HG02943 (cell line): ENCODE measurements at regions not wholly inside any gene's neighbourhood (a gene's known extent, or its start where the extent isn't known, plus 50 kb on each side); places are given as distances from the start of the nearest gene placed in this dataset.

ENCODE experiments used
- ATAC-seq: cut with Tn5 transposase; IDR thresholded peaks from one replicate; pipeline ENCODE4 v1.9.1; 2021; ENCODE audit warnings: mild to moderate bottlenecking, low read depth, moderate library complexity; ENCODE audit not compliant: unreplicated experiment

DNA sequence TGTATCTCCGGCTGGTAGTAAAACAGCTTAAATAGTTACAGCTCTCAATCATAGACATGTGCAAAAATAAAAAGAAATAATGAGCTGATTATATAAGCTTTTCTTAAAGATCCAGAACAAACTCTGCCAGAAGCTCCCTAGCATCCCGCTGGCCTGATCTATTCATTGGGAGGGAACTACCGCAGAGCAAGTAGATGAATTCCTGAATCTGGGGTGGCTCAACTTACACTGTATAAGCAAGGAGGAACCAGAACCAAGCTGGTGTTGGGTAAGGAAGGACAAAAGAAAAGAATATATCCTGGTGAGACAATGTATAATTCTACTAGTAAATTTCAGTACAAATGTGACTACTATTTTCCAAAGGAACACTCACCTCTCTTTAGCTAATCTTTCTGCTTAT lies 1122.2 kb downstream of the OLFM4 start:
- no peak for ATAC-seq

DNA sequence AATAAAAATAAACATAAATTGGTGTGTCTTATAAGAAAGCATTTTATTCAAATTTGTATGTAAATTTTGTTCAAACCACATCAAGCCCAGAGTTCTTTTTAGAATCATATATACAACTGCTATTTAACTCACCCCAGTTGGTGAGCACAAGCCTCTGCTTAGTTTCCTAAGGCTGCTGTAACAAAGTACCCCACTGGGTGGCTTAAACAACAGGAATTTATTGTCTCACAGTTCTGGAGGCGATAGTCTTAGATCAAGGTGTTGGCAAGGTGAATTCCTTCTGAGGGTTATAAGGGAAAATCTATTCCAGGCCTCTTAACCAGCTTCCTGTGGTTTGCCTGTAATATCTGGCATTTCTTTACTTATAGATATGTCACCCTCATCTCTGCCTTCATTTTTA lies 1133.5 kb downstream of the OLFM4 start:
- no peak for ATAC-seq

DNA sequence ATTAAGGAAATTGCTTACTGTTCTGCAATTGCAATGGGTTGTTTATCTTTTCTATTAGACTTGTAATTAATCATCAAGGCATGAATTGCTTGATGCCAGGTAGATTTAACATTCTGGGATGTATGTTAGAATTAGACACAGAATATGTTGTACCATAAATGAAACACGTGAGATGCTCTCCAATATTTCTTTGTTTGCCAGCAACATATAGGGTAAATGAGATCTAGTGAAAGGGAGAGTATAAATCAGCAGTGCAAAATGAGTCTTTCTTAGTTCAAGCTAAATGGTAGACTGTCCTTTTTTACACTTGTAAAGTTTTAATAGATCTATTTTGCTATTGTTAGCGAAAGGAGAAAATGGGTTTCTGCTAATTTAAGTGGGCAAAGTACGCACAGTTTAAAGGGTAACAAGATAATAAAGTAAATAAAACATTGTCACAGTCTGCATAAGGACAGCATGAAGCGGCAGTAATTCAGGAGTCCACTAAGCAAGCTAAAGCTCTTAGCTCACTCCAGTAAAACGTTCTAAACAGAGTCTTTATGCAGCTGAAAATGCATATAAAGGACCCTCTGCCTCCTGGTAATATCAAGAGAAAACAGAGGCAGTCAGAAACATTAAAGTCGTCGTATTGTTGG lies 1137.1 kb downstream of the OLFM4 start:
- no peak for ATAC-seq

DNA sequence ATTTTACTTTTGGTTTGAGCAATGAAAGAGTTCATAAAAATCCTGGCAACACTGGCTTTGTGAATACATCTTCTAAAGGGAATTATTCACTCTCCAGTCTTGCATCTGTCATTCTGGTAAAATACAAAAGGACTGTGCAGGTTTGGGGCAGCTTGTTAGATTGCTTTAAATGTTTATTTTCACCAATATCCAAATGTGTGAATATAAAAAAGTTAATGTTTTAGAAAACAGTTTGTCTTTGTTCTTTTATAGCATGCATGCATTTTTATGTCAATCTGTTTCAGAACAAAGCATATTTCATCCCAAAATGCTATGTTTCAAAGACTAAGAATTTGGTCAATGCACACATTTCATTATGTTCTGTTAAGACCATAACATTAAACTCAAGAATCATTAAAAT lies 1145.4 kb downstream of the OLFM4 start:
- ATAC-seq: no peak

DNA sequence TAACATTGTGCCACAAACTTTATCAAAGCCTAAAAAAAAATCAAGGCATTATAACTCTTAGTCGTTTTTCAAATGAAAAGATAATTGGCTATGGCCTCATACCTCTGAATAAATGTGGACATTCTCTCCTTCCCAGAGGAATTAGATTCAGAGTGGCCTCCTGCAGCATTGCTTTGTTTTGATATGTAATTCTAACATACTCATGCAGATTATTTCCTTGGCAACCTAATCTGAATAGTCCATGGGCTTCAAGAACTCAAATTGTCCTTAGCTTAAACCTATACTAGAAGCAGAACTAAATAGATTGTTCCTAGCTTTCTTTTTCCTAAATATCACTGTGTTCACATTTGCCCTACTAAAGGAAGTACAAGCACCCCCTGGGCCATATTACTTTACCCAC lies 1146.9 kb downstream of the OLFM4 start:
- ATAC-seq: no peak

DNA sequence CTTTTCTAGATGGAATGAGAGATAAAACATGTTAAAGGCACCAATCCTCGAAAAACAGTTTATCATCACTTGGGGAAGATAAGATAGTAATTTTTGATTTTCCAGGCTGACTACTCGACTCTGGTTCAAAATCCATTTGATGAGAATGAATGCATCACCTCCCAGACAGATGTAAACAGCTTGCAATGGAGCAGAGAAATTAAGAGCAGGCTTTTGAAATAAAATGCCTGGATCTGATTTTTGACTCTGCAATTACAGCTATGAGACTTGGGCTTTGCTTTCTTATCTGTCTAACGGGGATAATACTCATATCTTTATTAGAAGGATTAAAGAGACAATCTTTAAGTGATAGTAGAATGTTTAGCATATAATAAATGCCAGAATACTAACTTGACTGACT lies 1148.9 kb downstream of the OLFM4 start:
- no peak for ATAC-seq

DNA sequence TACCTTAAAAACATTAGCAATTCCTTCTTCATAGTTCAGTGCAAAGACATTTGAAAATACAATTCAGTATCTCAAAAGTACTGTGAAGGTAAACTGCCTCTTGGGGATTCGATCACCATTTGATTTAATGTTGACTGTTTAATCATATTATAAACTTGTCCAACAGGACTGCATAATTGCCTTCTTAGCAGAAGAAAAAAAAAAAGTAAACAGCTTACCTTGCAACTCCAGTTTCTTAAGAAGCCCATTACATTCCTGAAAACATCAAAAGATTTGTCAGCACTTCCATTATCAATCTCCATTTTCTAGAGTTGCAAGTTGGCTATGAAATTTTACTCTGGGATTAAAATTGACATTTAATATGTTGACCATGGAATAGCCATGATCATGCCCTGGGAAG lies 1154.6 kb downstream of the OLFM4 start:
- ATAC-seq: no peak

DNA sequence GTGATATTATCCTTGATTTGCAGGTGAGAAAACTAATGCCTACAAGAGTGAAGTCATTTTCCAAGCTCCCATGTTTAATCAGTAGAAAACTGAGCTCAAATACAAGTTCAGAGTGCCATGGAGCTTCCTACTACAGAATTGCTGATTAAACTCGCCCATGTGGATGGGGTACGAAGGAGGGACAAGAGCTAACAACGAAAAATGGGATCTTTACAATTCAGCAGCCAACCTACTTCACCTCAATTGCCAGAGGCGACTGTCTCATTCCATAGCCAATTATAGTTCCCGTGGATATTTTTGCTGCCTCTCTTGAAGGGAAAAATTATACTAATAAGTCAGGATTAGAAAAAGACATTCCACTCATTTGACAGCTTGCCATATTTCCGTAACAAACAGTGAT lies 1155.1 kb downstream of the OLFM4 start:
- ATAC-seq: no peak

DNA sequence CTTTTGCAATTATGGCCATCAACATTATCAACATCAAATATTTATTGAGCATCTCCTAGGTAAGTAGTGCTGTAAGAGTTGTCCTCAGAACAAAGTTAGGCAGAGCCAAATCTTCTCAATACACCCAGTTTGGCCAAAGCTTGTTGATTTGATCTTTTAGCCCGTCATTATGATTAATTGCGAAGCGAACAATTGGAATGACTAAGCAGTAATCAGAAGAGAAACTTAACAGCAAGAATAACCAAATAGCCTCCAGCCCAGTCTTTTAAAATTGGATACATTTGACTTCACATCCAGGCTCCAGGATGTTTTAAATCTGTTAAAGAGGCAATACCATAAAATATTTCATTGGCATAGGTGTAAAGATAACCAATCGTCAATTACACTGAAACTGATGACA lies 1156.0 kb downstream of the OLFM4 start:
- ATAC-seq: no peak

DNA sequence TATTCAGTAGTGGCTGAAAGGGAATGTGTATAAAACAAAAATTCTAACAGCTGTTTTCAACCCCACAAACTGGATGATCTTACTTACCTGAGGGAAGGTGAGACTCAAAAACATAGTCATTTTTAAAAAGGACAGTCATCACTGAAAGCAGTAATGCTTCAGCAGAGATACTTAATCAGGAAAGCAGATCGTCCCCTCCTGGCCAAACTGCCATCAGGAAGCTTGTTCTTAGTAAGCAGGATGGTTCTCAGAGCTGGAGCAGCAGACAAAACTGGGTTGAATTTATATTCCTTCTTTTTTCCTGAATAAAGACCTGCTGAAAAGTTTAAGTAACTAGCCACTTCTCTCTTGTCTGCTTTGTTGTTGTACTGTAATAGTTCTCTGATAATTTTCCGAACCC lies 1156.5 kb downstream of the OLFM4 start:
- no peak for ATAC-seq

DNA sequence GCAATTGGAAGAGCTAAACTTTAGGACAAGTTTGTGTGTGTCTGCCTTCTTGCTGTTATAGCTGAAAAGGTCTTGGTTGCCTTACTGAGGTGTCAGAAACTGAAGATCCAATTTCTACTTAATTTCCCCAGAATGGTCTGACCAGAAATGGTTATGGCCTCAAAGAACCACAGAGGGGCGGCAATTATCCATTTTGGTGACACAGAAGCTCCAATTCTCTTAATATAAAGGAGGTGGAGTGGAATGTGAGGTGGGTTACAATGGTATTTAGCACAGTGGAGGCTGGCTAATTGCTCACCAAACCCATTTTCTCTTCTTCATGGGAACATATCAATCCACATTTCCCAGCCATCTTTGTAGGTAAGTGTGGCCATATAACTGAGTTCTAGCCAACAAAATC lies 1157.2 kb downstream of the OLFM4 start:
- ATAC-seq: no peak

DNA sequence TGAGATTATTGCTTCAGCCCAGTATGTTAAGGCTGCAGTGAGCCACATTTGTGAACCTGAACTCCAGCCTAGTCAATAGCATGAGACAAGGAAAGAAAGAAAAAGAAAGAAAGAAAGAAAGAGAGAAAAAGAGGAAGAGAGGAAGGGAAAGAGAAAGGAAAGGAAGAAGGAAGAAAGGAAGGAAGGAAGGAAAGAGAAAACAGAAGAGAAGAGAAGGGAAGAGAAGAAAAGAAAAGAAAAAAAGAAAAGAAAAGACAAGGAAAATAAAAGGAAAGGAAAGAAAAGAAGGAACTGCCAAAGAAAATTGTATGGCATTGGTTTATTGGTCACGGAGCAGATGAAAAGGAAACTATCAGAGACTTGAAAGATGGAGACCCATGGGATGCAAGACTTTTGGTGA lies 1158.8 kb downstream of the OLFM4 start:
- no peak for ATAC-seq

DNA sequence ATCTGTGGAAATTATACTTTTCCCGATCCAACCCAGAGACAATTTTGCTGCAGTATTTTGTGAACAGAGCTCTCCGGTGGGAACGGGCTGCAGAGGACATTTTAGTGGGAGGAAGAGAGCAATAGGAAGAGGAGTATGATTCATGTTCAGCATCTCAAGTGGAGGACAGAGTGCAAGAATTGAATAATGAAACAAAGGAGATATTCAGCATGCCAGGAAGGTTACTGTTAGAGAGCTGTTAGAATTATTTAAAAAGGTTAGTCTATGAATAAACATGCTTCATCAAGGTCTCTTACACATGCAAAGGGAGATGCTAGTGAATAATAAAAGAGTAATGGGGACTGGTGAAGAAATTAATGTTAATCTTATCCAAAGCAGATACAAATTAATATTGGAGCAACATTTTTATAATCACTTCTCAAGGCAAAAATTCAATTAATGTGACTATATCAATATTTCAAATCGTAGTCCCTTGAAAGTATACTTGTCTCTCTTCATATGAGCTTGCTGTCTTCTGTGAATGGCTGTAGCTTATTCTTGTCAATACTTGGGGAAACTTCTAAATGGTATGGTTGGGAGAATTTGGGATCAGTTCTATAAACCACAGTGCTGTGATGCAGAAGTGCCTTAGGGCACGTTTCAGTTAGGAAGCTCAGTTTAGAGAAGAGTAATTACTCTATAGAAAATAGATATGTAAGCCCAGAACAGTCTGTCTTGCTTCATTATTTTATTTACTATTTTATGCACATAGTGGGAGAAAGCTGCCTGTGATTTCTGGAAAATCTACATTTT lies 1165.8 kb downstream of the OLFM4 start:
- ATAC-seq: no peak

DNA sequence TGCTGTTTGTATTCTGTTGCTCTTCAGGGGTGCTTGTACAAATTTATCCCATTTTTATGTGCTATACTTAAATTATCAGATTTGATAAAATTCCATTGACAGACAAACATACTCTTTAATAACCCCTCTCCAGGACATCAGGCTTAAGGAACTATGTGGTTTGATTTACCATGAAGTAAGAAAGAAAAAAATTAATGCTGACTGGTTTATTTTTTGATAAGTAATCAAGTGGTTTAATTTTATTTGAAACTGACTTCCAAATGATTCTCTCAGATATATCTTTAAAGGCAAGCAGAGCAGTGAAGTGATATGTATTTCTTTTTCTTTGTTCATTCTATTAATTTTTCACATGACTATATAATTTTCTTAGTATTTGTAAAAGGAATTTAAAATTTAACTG lies 1168.1 kb downstream of the OLFM4 start:
- no peak for ATAC-seq

DNA sequence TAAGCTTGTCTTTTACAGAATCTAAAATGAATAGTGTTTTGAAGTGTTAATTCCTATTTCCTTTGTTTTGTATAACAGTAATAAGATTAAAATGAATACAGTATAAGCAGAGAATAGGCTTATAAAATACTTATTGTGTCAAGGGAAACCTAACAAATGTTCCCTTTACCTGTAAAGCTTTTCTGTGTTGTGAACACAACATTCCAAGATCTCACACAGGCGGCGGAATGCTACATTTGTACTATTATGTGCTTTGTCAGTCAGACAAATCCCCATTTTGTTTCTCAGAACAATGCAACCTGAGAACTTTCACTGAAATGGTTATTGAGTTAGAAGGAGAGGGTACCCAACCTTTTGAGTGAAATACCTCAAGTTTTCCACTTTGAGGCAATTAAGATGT lies 1170.3 kb downstream of the OLFM4 start:
- no peak for ATAC-seq

DNA sequence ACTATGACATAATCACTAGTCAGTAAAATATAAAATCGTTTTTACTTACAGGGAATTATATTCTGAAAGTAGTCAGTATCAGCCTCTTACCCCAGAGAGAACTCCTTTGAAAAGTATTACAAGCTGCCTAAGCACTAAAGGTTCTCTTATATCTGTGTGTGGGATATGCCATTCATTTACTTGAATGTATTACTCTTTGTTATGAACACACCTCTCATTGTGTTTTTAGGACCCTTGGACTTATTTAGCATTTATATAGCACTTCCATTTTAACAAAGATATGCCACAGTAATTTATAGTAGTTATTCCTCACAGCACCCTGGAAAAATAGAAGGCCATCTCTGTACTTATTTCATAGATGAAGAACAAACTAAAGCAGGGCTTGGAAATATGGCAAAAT lies 1178.0 kb downstream of the OLFM4 start:
- no peak for ATAC-seq

DNA sequence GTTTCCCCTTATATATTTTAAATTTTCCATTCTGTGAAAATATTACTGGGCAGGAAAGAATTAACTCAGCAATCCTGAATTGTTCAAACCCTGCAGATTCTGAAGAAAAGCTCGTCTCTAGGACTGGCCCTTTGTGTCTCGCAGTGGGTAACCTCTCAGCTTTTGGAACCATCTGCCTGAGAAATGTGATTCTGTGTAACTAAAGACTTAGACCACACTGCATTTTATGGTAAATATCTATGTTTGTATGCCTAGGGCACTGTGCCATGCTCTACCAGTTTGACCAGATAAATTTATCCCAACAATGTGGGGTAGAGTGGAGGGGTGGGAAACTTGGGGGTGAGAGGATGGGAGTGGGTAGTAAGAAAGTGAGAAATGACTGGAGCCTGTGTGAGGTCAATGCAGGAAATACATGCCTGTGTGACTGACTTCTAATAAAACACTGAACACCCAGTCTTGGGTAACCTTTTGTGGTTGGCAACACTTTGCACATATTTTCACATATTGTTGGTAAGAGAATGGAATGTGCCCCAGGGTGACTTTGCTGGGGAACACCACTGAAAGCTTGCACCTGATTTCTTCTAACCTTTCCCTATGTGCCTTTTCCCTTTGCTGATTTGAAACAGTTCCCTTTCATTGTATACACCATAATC lies 1181.9 kb downstream of the OLFM4 start:
- no peak for ATAC-seq

DNA sequence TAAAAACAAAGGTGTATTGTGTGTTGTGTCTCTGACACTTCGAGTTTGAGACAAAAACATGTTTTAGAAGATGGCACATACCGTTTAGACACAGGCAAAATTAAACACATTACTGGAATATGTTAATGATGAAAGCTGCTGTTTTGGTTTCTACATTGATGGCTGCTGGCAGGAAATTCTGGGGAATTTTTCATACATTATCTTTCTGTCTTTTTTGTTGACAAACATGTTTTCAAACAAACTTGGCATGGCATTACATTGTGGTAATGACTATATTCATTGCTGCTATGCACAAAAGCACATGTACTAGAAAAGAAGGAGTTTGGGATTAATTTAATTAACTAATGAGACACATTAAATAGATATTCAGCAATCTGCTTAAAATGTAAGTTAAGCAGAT lies 1187.6 kb downstream of the OLFM4 start:
- no peak for ATAC-seq

DNA sequence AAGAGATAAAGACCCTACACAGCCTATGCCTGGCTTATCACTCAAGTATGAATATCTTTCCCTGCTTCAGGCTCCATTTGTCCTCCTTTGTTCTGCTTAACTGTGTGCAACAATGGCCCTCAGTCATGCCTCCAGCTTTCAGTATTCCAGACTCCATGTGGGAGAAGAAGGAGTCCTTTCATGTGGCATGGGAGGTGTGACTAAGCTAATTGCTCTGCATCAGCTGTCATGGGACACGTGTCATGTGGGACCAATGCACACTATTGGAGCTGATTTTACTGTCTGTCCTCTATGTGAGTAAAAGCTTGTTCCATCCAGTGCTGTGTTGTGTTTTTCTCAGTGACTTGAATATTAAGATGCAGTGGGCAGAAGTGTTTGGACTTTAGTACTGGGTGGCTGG lies 1198.3 kb downstream of the OLFM4 start:
- no peak for ATAC-seq

DNA sequence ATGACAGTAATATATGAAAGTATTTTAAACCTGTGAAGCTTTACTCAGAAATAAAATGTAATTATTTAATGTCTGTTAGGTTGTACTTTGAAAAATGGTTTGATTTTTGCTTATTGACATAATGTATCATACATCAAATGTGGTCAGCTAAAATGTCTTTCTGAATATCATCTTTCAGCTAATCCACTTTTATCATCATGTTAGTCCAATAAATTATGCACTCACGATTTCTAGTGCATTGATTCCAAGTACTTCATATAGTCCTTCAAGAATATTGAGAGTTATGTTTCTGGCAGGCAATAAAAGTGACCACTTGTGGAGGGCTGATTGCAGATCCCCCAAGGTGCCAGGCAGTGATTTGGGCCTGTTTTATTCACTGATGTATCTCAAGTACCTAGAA lies 1204.1 kb downstream of the OLFM4 start:
- ATAC-seq: no peak

DNA sequence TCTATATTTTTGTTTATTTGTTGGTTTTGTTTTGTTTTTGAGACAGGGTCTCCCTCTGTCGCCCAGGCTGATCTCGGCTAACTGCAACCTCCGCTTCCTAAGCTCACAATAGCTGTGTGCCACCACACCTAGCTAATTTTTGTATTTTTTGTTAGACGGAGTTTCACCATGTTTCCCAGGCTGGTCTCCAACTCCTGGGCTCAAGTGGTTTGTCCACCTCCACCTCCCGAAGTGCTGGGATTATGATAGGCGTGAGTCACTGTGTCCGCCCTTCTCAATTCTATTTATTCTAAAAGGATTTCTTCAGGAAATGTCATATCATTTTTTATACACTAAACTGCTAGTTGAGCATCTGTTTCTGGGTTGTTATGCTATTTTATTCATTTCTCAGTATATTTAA lies 1206.0 kb downstream of the OLFM4 start:
- ATAC-seq: no peak

DNA sequence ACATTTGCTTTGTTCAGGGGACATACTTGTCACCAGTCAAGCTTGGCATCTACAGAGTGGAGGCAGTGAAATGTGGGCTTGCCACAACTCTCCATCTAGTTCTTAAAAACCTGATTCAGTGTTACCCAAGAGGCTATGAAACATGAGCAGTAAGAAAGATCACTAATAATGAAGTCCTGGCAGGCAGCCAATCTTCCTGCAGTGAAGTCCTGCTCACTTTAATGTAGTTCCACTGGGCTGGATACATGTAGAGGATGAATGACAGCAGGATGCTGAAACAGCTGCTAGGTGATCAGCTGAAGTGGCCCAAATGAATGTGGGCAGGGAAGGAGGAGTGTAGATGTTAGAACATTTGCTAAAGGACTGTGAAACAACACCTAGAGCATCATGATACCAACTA lies 1213.1 kb downstream of the OLFM4 start:
- ATAC-seq: no peak
